Endodermal cell (in vitro differentiated cells): ENCODE measurements at regions not wholly inside any gene's neighbourhood (a gene's known extent, or its start where the extent isn't known, plus 50 kb on each side); places are given as distances from the start of the nearest gene placed in this dataset.

Experiments
- DNase-seq: peaks from one replicate; pipeline ENCODE4 v3.0.0-alpha.2; 2017
- H3K27ac ChIP-seq: 2 replicates; pipeline ENCODE4 v1.5.1; 2013; ENCODE audit warnings: mild to moderate bottlenecking, low read depth, low read length, moderate library complexity
- H3K27me3 ChIP-seq: 2 replicates; pipeline ENCODE4 v1.6.1; 2013; ENCODE audit warnings: mild to moderate bottlenecking, low read length, moderate library complexity; ENCODE audit not compliant: insufficient read depth, control insufficient read depth, poor library complexity, severe bottlenecking
- H3K36me3 ChIP-seq: 2 replicates; pipeline ENCODE4 v1.7.0; 2013; ENCODE audit warnings: mild to moderate bottlenecking, low read length, moderate library complexity; ENCODE audit not compliant: control insufficient read depth, insufficient read depth
- H3K4me1 ChIP-seq: one replicate; pipeline ENCODE4 v1.7.0; 2013; ENCODE audit warnings: low read length; ENCODE audit not compliant: control insufficient read depth, insufficient read depth
- H3K4me3 ChIP-seq: 2 replicates; pipeline ENCODE4 v1.5.1; 2013; ENCODE audit warnings: mild to moderate bottlenecking, low read length, moderate library complexity
- H3K9ac ChIP-seq: 2 replicates; pipeline ENCODE4 v1.6.1; 2013; ENCODE audit warnings: mild to moderate bottlenecking, low read length, moderate library complexity; ENCODE audit not compliant: poor library complexity, severe bottlenecking; ENCODE audit errors: extremely low read depth
- H3K9me3 ChIP-seq: 2 replicates; pipeline ENCODE4 v1.6.1; 2013; ENCODE audit warnings: mild to moderate bottlenecking, low read length, moderate library complexity; ENCODE audit not compliant: control insufficient read depth
- H3K27ac Mint-ChIP-seq: 2 replicates; pipeline ENCODE4 v1.8.0; 2020; ENCODE audit warnings: mixed read lengths
- H3K27me3 Mint-ChIP-seq: 2 replicates; pipeline ENCODE4 v1.8.0; 2021; ENCODE audit warnings: mild to moderate bottlenecking, mixed read lengths; ENCODE audit not compliant: insufficient read depth
- H3K36me3 Mint-ChIP-seq: 2 replicates; pipeline ENCODE4 v1.8.0; 2020; ENCODE audit warnings: low read depth, mixed read lengths
- H3K4me1 Mint-ChIP-seq: 2 replicates; pipeline ENCODE4 v1.8.0; 2020; ENCODE audit warnings: mixed read lengths
- H3K4me3 Mint-ChIP-seq: 2 replicates; pipeline ENCODE4 v1.8.0; 2020; ENCODE audit warnings: mild to moderate bottlenecking, moderate library complexity, mixed read lengths
- H3K9me3 Mint-ChIP-seq: 2 replicates; pipeline ENCODE4 v1.8.0; 2020; ENCODE audit warnings: mild to moderate bottlenecking, mixed read lengths
- CTCF ChIP-seq: fragments of 200-600 bp; sonication (generic); conservative IDR thresholded peaks from 2 replicates; pipeline ENCODE4 v1.5.0; 2021; ENCODE audit warnings: antibody characterized with exemption, mild to moderate bottlenecking
- WGBS, 2 experiments: methylation state at CpG; one replicate each; pipeline versions ENCODE4 v1.1.5 to v1.1.7; 2013; ENCODE audit warnings: missing lambda C conversion rate in 2 of 2, mixed read lengths in 1 of 2; ENCODE audit not compliant: insufficient coverage in 1 of 2, insufficient read length in 1 of 2; 5-methylcytosine and 5-hydroxymethylcytosine counted together

- Histone ChIP-seq H3K27ac (no peak overlapping the region), H3K9ac (no peak overlapping the region)
- H3K27me3 Mint-ChIP-seq: peaks cover 20% of the 10 kb centered on the region
These were observed 94.9 kb downstream of the DTWD1 start for GRCh38 chr15:49715701-49716100.

GRCh38 chr15:49718234-49718633, 97.4 kb downstream of the DTWD1 start:
- Histone ChIP-seq H3K9me3 (no peaks in the 10 kb centered on the region), H3K9ac (no peak overlapping the region), H3K4me3 (no peak overlapping the region), H3K4me1 (peaks cover 10% of the 10 kb centered on the region), H3K36me3 (no peaks in the 10 kb centered on the region), H3K27ac (no peak overlapping the region), H3K27me3 (no peaks in the 10 kb centered on the region)
- Mint-ChIP-seq H3K36me3 (no peaks in the 10 kb centered on the region), H3K9me3 (peaks cover 4% of the 10 kb centered on the region), H3K27ac (no peak overlapping the region), H3K4me3 (no peak overlapping the region), H3K27me3 (peaks cover 7% of the 10 kb centered on the region), H3K4me1 (peaks cover 26% of the 10 kb centered on the region)
- DNase-seq: no peak
- TF ChIP-seq CTCF: no peak
- 98% methylated on average over 2 of the region's 2 CpGs; no CpG with 5 or more reads in 1 of the 2 experiments for WGBS, 2 experiments

More at GRCh38 chr15:49715701-49716100, 94.9 kb downstream of the DTWD1 start:
- Histone ChIP-seq H3K9me3 (peaks cover 5% of the 10 kb centered on the region), H3K27me3 (peaks cover 10% of the 10 kb centered on the region), H3K36me3 (no peaks in the 10 kb centered on the region), H3K4me1 (peaks cover 8% of the 10 kb centered on the region), H3K4me3 (no peak overlapping the region)
- Mint-ChIP-seq H3K4me1 (peaks cover 15% of the 10 kb centered on the region), H3K9me3 (peaks cover 6% of the 10 kb centered on the region), H3K4me3 (no peak overlapping the region), H3K27ac (no peak overlapping the region), H3K36me3 (no peaks in the 10 kb centered on the region)
- no peak for DNase-seq
- WGBS, 2 experiments: 95 to 96% methylated on average over 4 of the region's 5 CpGs
- TF ChIP-seq CTCF: no peak

GRCh38 chr15:49718846-49719245, 98.0 kb downstream of the DTWD1 start:
- H3K4me1 Mint-ChIP-seq: peaks cover 21% of the 10 kb centered on the region
- Histone ChIP-seq H3K27me3 (no peaks in the 10 kb centered on the region), H3K9ac (no peak overlapping the region), H3K4me3 (no peak overlapping the region), H3K36me3 (no peaks in the 10 kb centered on the region), H3K9me3 (no peaks in the 10 kb centered on the region), H3K4me1 (peaks cover 8% of the 10 kb centered on the region), H3K27ac (no peak overlapping the region)
- H3K36me3 Mint-ChIP-seq: no peaks in the 10 kb centered on the region
- H3K9me3 Mint-ChIP-seq: peaks cover 4% of the 10 kb centered on the region
- TF ChIP-seq CTCF: no peak
- H3K27ac Mint-ChIP-seq: no peak overlapping the region
- DNase-seq: no peak
- H3K4me3 Mint-ChIP-seq: no peak overlapping the region
- peaks cover 7% of the 10 kb centered on the region for H3K27me3 Mint-ChIP-seq
- 73 to 80% methylated on average over 2 to 3 of the region's 3 CpGs for WGBS, 2 experiments
